ENCODE measurements at regions not wholly inside any gene's neighbourhood (a gene's known extent, or its start where the extent isn't known, plus 50 kb on each side); places are given as distances from the start of the nearest gene placed in this dataset.

- in situ Hi-C loops (cut with HindIII; ENCODE audit: low pct_ligation_motif_present, low sequenced_read_pairs) = no loop called here
- Histone ChIP-seq H3K36me3 (replicated peaks) (no peaks in the 10 kb centered on the region), H3K27me3 (replicated peaks) (no peaks in the 10 kb centered on the region), H3K27ac (no peak overlapping the region), H3K4me3 (ENCODE audit: low read depth, low read length) (no peak overlapping the region)
- TF ChIP-seq CTCF (IDR thresholded peaks at IDR 0.05; ENCODE audit: low read depth, low read length, missing control alignments) = no peak
- no peak for DNase-seq
These were observed 216.5 kb downstream of the TMEM114 start for GRCh38 chr16:8373676-8374431.

- Histone ChIP-seq H3K27me3 (replicated peaks) (no peaks in the 10 kb centered on the region), H3K4me3 (ENCODE audit: low read depth, low read length) (no peak overlapping the region), H3K27ac (no peak overlapping the region), H3K36me3 (replicated peaks) (no peaks in the 10 kb centered on the region)
- DNase-seq = no peak
- in situ Hi-C loops (cut with HindIII; ENCODE audit: low pct_ligation_motif_present, low sequenced_read_pairs) = no loop called here
- TF ChIP-seq CTCF (IDR thresholded peaks at IDR 0.05; ENCODE audit: low read depth, low read length, missing control alignments) = no peak
These were observed 218.2 kb downstream of the TMEM114 start for GRCh38 chr16:8372141-8372540.

GRCh38 chr16:8370374-8371270 is 219.7 kb downstream of the TMEM114 start:
- no peak for DNase-seq
- H3K36me3 ChIP-seq (replicated peaks) = no peaks in the 10 kb centered on the region
- H3K4me3 ChIP-seq (ENCODE audit: low read depth, low read length) = no peak overlapping the region
- no peaks in the 10 kb centered on the region for H3K27me3 ChIP-seq (replicated peaks)
- TF ChIP-seq CTCF (IDR thresholded peaks at IDR 0.05; ENCODE audit: low read depth, low read length, missing control alignments) = no peak
- no peak overlapping the region for H3K27ac ChIP-seq
- in situ Hi-C loops (cut with HindIII; ENCODE audit: low pct_ligation_motif_present, low sequenced_read_pairs) = no loop called here

GRCh38 chr16:8358937-8359336 is 231.4 kb downstream of the TMEM114 start:
- Histone ChIP-seq H3K4me3 (ENCODE audit: low read depth, low read length) (no peak overlapping the region), H3K27ac (no peak overlapping the region), H3K36me3 (replicated peaks) (no peaks in the 10 kb centered on the region), H3K27me3 (replicated peaks) (no peaks in the 10 kb centered on the region)
- TF ChIP-seq CTCF (IDR thresholded peaks at IDR 0.05; ENCODE audit: low read depth, low read length, missing control alignments) = no peak
- DNase-seq = no peak
- in situ Hi-C loops (cut with HindIII; ENCODE audit: low pct_ligation_motif_present, low sequenced_read_pairs) = no loop called here

GRCh38 chr16:8355675-8356074 is 234.6 kb downstream of the TMEM114 start:
- in situ Hi-C loops (cut with HindIII; ENCODE audit: low pct_ligation_motif_present, low sequenced_read_pairs) = no loop called here
- no peak for TF ChIP-seq CTCF (IDR thresholded peaks at IDR 0.05; ENCODE audit: low read depth, low read length, missing control alignments)
- Histone ChIP-seq H3K36me3 (replicated peaks) (no peaks in the 10 kb centered on the region), H3K27me3 (replicated peaks) (no peaks in the 10 kb centered on the region), H3K4me3 (ENCODE audit: low read depth, low read length) (no peak overlapping the region), H3K27ac (no peak overlapping the region)
- no peak for DNase-seq

All from brain microvascular endothelial cell (primary cell).